Ecto neural progenitor cell (in vitro differentiated cells): ENCODE measurements at regions not wholly inside any gene's neighbourhood (a gene's known extent, or its start where the extent isn't known, plus 50 kb on each side); places are given as distances from the start of the nearest gene placed in this dataset.
"Not testable (repeated sequence)": the region's sequence is repeated elsewhere in the genome, so short reads cannot be mapped to it uniquely, and the experiment has no call there.

Experiments
- DNase-seq: peaks from one replicate; pipeline ENCODE4 v3.0.0-alpha.2; 2018; ENCODE audit warnings: low spot score

GRCh38 chr1:173300061-173301044, 93.2 kb upstream of the TNFSF4 start:
- DNase-seq = no peak

- no peak for DNase-seq
Observed at GRCh38 chr1:173301507-173301906, 94.4 kb upstream of the TNFSF4 start.

- DNase-seq = no peak
Observed at GRCh38 chr1:173302366-173302765, 95.2 kb upstream of the TNFSF4 start.

GRCh38 chr1:173302890-173303829, 96.0 kb upstream of the TNFSF4 start:
- DNase-seq = no peak

- no peak for DNase-seq
Observed at GRCh38 chr1:173303984-173304383, 96.9 kb upstream of the TNFSF4 start.

GRCh38 chr1:173304529-173305227, 97.5 kb upstream of the TNFSF4 start:
- no peak for DNase-seq

- no peak for DNase-seq
Observed at GRCh38 chr1:173307845-173308244, 100.7 kb upstream of the TNFSF4 start.

GRCh38 chr1:173314656-173315055, 107.5 kb upstream of the TNFSF4 start:
- DNase-seq = no peak

GRCh38 chr1:173315296-173315695, 108.2 kb upstream of the TNFSF4 start:
- no peak for DNase-seq

GRCh38 chr1:173318788-173319187, 111.7 kb upstream of the TNFSF4 start:
- no peak for DNase-seq

GRCh38 chr1:173324352-173324751, 117.2 kb upstream of the TNFSF4 start:
- DNase-seq = not testable (repeated sequence)

GRCh38 chr1:173327987-173328386, 120.9 kb upstream of the TNFSF4 start:
- not testable (repeated sequence) for DNase-seq

- DNase-seq = no peak
Observed at GRCh38 chr1:173328961-173329360, 121.8 kb upstream of the TNFSF4 start.

GRCh38 chr1:173329726-173330125, 122.6 kb upstream of the TNFSF4 start:
- DNase-seq = no peak

- no peak for DNase-seq
Observed at GRCh38 chr1:173330149-173330951, 123.2 kb upstream of the TNFSF4 start.

- DNase-seq = not testable (repeated sequence)
Observed at GRCh38 chr1:173330952-173331548, 123.9 kb upstream of the TNFSF4 start.

- DNase-seq = no peak
Observed at GRCh38 chr1:173332026-173332425, 124.9 kb upstream of the TNFSF4 start.

- DNase-seq = no peak
Observed at GRCh38 chr1:173333581-173333980, 126.5 kb upstream of the TNFSF4 start.

GRCh38 chr1:173337126-173337525, 130.0 kb upstream of the TNFSF4 start:
- no peak for DNase-seq

- DNase-seq = no peak
Observed at GRCh38 chr1:173341307-173341706, 134.2 kb upstream of the TNFSF4 start.

GRCh38 chr1:173341971-173342370, 134.8 kb upstream of the TNFSF4 start:
- no peak for DNase-seq
